ENCODE measurements at regions not wholly inside any gene's neighbourhood (a gene's known extent, or its start where the extent isn't known, plus 50 kb on each side); places are given as distances from the start of the nearest gene placed in this dataset.

GRCh38 chr1:59198564-59198963, 98.3 kb upstream of the FGGY start:
- no peaks in the 10 kb centered on the region for H3K27me3 Mint-ChIP-seq (ENCODE audit: low read depth)
- DNase-seq (ENCODE audit: low spot score): no peak
- no peak overlapping the region for H3K4me3 Mint-ChIP-seq (ENCODE audit: unreplicated experiment)
- no peak overlapping the region for H3K27ac Mint-ChIP-seq (ENCODE audit: unreplicated experiment)
- no peaks in the 10 kb centered on the region for H3K36me3 Mint-ChIP-seq (ENCODE audit: low read depth)
- H3K9me3 Mint-ChIP-seq (ENCODE audit: low read depth): peaks cover 3% of the 10 kb centered on the region
- TF ChIP-seq CTCF (IDR thresholded peaks at IDR 0.05): no peak
- peaks cover 14% of the 10 kb centered on the region for H3K4me1 Mint-ChIP-seq (ENCODE audit: low read depth)

GRCh38 chr1:59199147-59199546, 97.7 kb upstream of the FGGY start:
- H3K36me3 Mint-ChIP-seq (ENCODE audit: low read depth): no peaks in the 10 kb centered on the region
- no peak overlapping the region for H3K27ac Mint-ChIP-seq (ENCODE audit: unreplicated experiment)
- no peaks in the 10 kb centered on the region for H3K27me3 Mint-ChIP-seq (ENCODE audit: low read depth)
- DNase-seq (ENCODE audit: low spot score): no peak
- peaks cover 14% of the 10 kb centered on the region for H3K4me1 Mint-ChIP-seq (ENCODE audit: low read depth)
- TF ChIP-seq CTCF (IDR thresholded peaks at IDR 0.05): no peak
- H3K9me3 Mint-ChIP-seq (ENCODE audit: low read depth): no peaks in the 10 kb centered on the region
- no peak overlapping the region for H3K4me3 Mint-ChIP-seq (ENCODE audit: unreplicated experiment)

- TF ChIP-seq CTCF (IDR thresholded peaks at IDR 0.05): no peak
- no peak for DNase-seq (ENCODE audit: low spot score)
These were observed 97.0 kb upstream of the FGGY start for GRCh38 chr1:59199719-59200376.

GRCh38 chr1:59201341-59201740, 95.6 kb upstream of the FGGY start:
- no peaks in the 10 kb centered on the region for H3K27me3 Mint-ChIP-seq (ENCODE audit: low read depth)
- no peak for DNase-seq (ENCODE audit: low spot score)
- H3K36me3 Mint-ChIP-seq (ENCODE audit: low read depth): peaks cover 4% of the 10 kb centered on the region
- no peak overlapping the region for H3K4me3 Mint-ChIP-seq (ENCODE audit: unreplicated experiment)
- no peak overlapping the region for H3K27ac Mint-ChIP-seq (ENCODE audit: unreplicated experiment)
- H3K4me1 Mint-ChIP-seq (ENCODE audit: low read depth): peaks cover 14% of the 10 kb centered on the region
- H3K9me3 Mint-ChIP-seq (ENCODE audit: low read depth): peaks cover 9% of the 10 kb centered on the region
- TF ChIP-seq CTCF (IDR thresholded peaks at IDR 0.05): no peak

More at GRCh38 chr1:59199719-59200376, 97.0 kb upstream of the FGGY start:
- Mint-ChIP-seq H3K4me1 (ENCODE audit: low read depth) (peaks cover 14% of the 10 kb centered on the region), H3K27ac (ENCODE audit: unreplicated experiment) (no peak overlapping the region), H3K36me3 (ENCODE audit: low read depth) (peaks cover 2% of the 10 kb centered on the region), H3K4me3 (ENCODE audit: unreplicated experiment) (no peak overlapping the region), H3K27me3 (ENCODE audit: low read depth) (no peaks in the 10 kb centered on the region), H3K9me3 (ENCODE audit: low read depth) (peaks cover 6% of the 10 kb centered on the region)

- no peak overlapping the region for H3K27ac Mint-ChIP-seq (ENCODE audit: unreplicated experiment)
- H3K27me3 Mint-ChIP-seq (ENCODE audit: low read depth): no peaks in the 10 kb centered on the region
- no peak for DNase-seq (ENCODE audit: low spot score)
- peaks cover 9% of the 10 kb centered on the region for H3K9me3 Mint-ChIP-seq (ENCODE audit: low read depth)
- H3K4me1 Mint-ChIP-seq (ENCODE audit: low read depth): peaks cover 14% of the 10 kb centered on the region
- peaks cover 4% of the 10 kb centered on the region for H3K36me3 Mint-ChIP-seq (ENCODE audit: low read depth)
- TF ChIP-seq CTCF (IDR thresholded peaks at IDR 0.05): no peak
- no peak overlapping the region for H3K4me3 Mint-ChIP-seq (ENCODE audit: unreplicated experiment)
These were observed 94.4 kb upstream of the FGGY start for GRCh38 chr1:59202455-59202854.
